ENCODE measurements at regions not wholly inside any gene's neighbourhood (a gene's known extent, or its start where the extent isn't known, plus 50 kb on each side); places are given as distances from the start of the nearest gene placed in this dataset.
"Not testable (repeated sequence)": the region's sequence is repeated elsewhere in the genome, so short reads cannot be mapped to it uniquely, and the experiment has no call there.

DNA sequence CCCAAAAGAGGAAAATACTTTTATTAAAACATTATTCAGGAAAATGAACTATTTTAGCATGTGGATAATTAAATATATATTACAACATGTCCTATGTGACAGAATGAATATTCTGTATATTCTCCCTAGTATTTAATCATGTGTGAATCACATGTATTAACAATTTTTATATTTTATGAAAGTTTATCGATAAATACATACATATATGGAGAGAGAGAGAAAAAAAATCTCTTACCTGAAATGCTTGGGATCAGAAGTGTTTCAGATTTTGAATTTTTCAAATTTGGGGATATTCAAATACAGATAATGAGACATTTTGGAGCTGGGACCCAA lies 228.6 kb upstream of the RBBP8 start:
- DNase-seq: no peak

DNA sequence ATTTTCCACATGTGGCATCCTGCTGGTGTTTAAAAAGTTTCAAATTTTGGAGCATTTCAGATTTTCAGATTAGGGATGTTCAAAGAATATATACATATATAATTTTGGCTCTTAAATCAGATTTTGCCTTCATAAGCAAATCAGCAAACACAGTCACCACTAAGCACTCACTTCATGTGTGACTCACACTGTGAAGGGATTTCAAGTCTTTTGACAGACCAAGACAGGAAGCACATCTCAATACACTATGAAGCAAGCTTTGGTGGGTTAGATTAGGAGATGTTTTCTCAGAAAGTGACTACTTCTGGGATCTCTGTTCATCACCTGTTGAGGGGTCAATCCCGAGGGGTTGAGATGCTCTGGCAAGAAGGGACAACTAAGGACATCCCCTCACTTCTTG lies 227.8 kb upstream of the RBBP8 start:
- DNase-seq: peak; percentile 6 to 47 (median 11)

DNA sequence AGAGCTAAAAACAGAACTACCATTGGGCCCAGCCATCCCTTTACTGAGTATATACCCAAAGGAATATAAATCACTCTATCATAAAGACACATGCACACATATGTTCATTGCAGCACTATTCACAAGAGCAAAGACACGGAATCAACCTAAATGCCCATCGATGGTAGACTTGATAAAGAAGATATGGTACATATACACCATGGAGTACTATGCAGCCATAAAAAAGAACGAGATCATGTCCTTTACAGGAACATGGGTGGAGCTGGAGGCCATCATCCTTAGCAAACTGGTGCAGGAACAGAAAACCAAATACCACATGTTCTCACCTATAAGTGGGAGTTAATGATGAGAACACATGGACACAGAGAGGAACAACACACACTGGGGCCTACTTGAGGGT lies 227.1 kb upstream of the RBBP8 start:
- DNase-seq: not testable (repeated sequence)

DNA sequence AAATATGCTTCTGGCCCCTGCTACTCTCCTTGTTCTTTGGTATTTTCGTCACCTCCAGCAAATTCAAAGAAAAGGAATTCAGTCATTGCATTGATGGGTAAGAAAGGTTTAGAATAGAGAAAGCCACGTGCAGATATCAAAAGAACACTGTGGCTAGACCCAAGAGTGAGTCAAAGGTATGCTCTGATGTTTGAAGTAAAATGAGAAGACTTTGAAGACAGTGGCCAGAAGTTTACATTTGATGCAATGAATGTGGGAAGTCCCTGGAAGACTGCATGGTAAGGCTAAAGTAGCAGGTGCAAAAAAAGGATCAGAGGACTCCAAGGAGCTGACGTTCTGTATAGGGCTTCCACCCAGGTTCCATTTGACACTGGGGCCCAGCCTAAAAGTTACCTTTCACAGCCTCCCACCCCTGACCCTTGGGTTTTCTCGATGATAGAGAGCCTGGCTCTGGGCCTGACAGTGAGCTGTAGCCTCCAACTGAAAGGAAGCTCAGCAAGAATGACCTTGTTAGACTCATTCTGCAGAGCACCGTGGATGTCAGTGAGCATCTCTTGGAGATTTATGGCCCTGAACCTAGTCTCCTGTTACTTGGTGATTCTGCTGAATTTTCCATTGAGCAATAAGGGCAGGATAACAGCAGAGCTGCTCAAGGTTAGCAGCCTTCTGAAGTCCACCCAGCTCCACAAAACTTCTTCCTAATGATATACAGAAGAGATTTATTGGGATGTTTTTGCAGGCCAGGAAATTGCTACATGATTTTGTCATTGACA lies 223.7 kb upstream of the RBBP8 start:
- no peak for DNase-seq

DNA sequence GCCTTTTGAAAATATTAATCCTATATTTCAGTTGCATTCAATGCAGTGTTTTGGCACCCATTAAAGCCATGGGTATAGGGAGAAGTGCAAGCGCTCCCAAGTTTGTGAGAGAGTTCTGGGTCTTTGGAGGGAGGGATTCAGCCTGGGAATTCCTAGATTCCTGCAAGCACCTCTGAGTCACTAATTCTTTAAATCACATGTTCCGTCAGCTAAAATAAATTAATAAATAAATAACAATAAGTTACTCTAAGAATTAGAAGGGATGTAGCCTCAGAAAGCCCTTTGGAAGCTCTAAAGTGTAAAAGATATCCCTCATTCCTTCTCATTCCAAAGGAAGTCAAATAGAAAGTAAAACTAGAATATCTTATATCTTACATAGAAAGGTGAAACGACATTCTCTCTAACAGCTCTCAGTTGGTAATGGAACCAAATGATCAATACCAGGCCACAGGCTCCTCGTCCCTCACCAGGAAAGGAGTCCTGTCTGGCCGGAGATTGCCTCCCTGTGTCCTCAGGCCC lies 222.4 kb upstream of the RBBP8 start:
- DNase-seq: no peak

DNA sequence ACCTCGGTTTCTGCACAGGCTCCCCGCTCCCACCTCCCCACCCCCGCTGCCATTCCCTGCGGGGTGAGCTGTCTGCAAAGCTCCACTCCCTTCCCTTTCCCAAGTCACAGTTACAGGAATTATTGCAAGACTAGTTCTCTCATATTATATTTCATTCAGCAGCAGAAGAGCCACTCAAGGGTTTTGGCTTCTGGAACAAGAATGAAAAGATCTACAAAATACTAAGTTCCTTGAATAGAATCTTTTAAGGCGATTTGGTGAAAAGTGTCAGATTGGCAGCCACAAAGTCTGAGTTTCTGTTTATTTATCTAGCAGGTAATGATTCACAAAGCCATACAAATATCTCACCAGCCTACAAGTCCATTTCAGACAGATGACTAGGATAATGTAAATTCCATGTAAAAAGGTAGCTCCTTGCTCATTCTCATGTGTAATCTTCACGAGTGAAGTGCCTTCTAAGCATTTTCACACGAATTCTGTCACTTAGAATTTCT lies 221.9 kb upstream of the RBBP8 start:
- no peak for DNase-seq

DNA sequence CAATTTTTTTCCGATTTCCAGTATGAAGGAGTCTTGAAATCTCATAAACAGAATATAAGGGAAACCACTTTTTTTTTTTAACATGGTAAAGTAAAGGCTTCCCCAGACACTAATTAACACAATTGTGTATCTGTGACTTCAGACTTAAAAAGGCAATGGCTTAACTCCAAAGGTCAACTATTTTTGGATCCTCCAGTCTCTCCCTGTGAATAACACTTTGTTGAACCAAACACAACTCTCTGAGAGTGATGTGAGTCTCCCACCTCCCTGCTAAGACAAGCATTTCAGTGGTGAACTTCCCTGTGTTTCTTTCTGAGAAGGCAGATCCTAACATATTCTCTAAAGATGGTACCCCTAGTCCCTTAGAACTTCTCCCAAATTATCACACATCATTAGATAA lies 219.6 kb upstream of the RBBP8 start:
- no peak for DNase-seq

DNA sequence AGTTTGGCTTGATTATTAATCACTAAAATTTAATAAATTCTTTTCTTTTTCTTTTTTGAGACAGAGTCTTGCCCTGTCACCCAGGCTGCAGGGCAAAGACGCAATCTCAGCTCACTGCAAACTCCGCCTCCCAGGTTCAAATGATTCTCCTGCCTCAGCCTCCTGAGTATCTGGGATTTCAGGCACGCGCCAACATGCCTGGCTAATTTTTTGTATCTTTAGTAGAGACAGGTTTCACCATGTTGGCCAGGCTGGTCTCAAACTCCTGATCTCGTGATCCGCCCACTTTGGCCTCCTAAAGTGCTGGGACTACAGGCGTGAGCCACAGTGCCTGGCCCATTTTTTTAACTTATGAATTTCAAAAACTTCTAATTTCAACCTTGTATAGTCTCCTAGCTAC lies 215.6 kb upstream of the RBBP8 start:
- not testable (repeated sequence) for DNase-seq

DNA sequence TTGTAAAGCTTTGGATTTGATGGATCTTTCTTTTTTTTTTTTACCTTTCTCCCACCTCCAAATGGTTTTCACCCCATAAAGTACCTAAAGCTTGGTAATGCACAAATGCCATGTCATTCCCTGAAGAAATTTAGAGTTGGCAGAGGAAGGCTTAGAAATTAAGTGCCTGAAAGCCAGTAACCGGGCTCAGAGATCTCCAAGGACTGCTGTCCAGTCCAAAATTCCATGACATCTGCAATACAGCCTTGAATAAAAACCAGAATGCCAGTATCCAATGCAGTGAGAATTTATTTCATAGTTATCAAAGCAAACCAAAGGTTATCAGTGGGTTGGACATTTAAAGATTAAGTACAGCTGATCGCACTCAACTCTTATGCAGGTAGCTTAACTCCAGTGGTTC lies 209.9 kb upstream of the RBBP8 start:
- no peak for DNase-seq

DNA sequence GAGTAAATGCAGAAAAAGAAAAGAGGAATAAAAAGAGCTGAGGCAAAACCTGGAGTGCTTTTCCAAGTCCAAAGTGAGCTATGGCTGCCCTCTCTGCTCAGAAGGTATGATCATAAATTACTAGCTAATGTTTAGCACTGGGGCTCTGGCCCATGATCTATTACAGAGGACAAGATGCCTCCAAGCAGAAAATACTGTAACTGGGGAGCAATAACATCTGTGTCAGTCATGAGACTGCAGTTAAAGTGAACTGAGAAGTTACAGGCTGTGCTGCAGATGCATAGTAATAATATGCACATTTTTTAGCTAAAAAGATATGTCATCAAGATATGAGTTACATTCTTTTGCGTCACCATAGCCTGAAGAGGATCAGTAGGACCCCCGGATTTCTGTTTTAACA lies 209.4 kb upstream of the RBBP8 start:
- DNase-seq: no peak

DNA sequence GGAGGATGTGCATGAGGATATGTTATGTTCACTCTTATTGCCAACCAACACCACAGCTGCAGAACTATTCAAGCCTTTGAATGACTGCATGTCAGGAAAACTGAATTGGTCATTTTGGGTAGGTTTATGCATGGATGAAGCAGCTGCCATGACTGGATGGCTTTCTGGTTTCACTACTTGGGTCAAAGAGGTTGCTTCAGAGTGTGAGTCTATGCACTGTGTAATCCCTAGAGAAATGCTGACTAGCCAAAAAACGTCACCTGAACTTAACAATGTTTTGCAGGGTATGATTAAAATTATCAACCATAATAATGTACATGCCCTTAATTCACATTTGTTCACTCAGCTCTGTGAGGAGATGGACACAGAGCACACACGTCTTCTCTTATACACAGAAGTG lies 206.7 kb upstream of the RBBP8 start:
- DNase-seq: no peak

DNA sequence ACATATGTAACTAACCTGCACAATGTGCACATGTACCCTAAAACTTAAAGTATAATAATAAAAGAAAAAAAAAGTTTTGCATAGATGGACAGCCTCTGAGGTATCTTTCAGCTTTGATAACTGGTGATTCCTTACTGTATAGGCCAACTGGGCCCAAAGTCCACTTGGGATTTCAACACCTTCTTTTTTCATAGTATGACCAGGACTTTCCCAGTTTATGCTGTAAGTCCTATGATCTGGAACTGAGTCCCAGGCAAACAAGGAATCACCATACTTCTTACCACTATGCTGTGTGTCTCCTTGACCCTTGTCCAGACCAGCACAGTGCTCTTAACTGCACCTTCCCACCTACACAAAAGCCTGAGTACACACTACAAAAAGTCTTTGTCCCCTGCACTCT lies 205.1 kb upstream of the RBBP8 start:
- no peak for DNase-seq

DNA sequence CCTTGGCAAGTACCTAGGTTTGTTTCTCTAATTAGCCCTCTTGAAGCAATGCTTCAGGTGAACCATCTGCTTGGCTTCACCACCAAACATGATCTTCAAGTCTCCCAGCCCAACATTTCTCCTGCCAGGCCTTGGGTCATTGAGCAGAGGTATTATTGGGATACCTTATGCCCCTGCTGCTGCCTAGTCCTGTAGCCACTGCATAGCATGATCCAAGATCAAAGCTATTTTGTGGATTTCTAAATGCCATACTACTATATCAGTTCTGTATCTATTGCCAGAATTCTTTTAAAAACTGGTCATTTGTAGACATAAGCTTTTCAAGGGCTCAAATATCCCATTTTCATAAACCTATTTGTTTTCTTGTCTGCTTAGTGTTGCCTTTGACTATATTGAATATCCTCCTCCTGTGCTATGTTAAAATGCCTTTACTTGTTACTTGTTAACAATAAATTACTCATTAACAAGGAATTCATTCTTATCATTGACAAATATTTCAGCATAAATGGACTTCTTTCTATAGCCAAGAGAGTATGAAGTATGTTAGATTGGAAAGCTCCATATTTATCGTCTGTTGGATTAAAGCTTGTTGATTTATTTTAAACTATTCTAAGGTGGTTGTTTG lies 204.5 kb upstream of the RBBP8 start:
- DNase-seq: no peak

DNA sequence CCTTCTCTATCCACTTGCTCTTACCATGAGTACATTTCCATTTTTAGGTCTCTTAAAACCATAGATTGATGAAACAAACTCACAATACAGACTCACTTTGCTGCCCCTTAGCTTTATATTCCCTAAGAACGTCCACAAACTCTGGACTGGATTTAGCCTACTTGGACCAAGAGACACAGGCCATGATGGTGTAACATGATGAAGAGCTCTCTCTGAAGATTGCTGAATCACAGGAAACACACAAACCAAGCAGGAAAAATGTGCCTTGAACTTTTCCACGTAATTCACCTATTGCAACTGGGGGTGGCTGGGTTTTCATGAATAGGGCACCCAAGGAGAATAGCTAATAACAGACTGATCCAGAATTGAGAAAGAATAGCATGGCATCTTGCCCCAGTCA lies 201.7 kb upstream of the RBBP8 start:
- no peak for DNase-seq

DNA sequence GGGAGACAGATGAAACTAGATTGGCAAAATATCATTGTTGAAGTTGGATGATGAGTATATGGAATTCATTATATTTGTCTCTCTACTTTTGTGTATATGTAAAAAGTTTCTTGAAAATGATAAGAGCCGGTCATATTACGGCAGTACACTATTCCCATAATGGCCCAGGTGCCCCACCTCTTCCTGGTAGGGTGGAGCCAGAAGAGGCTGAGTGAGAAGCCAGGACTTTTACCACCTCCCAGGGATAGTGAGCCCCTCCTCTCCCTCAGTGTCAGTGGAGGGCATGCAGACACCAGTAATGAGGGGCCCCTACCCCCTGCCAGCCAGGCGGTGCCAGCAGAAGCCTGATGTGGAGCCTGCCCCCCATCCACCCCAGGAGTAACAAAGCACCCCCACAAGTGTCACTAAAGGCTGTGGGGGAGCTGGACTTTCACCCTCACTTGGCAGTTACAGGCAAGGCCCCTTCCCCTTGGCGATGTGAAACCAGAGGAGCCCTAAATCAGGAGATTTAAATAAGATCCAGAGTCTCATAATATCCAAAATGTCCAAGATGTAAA lies 198.9 kb upstream of the RBBP8 start:
- DNase-seq: no peak

DNA sequence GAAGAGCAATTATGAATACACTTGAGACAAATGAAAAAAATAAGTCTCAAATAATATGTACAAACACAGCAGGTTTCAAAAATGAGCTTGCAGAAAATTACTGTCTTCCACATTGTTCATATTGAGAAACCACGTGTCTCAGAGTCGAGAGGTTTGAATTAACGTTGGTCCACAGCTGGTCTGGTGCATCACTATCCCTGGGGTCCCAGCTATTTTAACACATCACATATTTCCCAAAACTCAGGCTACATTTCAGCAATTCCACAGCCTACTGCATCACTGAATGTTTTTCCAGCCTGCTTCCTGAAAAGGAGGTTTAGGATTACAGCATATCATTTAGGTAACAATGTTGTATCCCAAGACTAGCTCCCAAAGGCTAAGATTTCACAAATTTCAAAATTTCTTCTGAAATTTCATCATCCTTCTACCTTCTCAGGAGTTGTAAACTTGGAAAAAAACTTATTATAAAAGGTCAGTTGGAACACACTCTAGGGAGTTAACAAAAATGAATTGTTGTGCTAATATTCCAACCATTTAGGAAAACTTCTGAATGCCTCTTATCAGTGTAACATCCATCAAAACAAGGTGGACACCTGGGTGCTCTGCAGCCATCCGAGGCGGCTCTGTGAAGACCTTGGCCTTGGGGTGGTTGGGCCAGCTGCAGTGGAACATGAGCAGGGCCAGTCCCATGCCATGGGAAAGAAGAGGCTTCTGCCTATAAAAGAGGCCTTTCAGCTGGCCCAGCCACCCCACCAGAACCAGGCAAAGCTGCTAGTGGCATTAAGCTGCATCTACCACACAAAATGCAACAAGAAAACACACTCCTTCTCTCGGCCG lies 198.1 kb upstream of the RBBP8 start:
- no peak for DNase-seq

DNA sequence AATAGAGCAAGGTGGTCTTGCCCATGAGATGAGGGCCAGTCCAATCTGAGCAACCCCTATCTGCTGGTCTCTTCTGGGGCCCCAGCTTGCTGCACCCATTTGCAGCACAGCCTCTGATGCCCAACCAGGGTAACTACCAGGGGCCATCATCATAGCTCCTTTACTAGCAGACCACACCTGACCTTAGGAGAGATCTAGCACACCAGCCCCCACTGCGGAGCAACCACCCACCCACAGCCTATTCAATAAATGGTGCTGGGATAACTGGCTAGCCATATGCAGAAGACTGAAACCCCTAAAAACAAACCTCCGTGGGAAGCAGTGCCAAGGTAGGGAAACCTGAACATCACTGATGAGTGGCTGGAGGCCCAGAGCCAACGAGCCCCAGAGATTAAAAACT lies 196.1 kb upstream of the RBBP8 start:
- DNase-seq: no peak

DNA sequence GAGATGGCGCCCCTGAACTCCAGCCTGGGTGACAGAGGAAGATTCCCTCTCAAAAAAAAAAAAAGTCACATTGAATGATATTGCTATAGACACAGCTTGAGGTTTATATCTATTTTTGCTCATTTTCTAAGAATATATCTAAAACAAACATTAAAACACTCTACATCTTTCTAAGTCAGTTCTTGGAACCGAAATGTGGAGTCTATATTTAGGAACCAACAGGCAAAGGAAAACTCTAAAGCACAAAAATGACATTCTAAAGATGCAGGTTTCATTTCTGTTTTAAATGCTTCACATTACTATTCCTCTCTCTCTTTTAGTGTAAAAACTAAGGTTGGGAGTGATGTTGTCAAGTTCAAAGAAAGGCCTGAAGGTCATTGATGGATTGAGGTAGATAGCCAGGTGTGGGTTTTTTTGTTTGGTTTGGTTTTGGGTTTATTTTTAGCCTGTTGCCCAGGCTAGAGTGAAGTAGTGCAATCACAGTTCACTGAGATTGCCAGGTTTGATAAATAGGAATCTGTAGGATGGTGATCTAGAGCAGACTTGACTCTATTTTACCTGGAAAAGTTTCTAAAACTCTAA lies 194.0 kb upstream of the RBBP8 start:
- DNase-seq: no peak

DNA sequence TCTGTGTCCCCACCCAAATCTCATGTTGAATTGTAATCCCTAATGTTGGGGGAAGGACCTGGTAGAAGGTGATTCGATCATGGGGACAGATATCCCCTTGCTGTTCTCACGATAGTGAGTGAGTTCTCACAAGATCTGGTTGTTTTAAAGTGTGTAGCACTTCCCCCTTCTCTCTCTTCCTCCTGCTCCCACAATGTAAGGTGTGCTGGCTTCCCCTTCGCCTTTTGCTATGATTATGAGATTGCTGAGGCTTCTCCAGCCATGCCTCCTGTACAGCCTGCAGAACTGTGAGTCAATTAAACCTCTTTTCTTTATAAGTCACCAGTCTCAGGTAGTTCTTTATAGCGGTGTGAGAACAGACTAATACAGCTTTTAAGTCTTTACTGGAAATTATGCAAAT lies 193.3 kb upstream of the RBBP8 start:
- DNase-seq: no peak

DNA sequence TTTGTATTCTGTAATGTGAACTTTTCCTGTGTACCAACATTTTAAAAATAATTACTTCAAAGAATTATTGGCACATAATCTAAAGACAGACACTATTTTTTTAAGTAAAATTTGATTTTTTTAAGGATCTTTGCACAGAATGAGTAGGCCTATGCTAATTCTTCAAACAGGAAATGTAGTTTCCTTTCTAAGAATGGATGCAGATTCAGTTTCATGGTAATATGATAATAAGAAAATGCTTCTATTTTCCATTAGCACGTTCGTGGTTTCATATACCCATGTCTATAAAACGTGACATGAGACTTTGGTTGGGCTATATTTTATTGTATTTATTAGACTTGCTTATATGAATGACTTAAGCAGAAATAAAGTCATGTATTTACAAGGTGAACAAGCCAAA lies 191.8 kb upstream of the RBBP8 start:
- no peak for DNase-seq

DNA sequence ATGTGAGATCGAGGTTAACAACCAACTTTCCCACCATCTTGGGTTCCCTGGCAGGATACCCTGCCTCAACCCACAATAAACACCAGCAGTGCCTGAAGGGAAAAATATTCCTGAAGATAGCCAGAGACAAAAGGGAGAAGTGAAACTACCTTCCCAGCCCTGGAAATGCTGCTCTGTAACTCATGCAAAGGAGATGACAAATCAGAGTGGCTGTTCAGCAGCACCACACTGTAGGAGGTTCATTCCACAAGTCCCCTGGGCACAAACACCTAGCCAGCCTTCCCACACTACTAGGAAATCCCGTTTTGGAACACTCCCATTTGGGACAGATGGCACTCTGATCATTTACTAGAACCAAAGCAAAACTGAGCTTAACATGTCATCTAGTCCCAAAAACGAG lies 190.7 kb upstream of the RBBP8 start:
- no peak for DNase-seq

DNA sequence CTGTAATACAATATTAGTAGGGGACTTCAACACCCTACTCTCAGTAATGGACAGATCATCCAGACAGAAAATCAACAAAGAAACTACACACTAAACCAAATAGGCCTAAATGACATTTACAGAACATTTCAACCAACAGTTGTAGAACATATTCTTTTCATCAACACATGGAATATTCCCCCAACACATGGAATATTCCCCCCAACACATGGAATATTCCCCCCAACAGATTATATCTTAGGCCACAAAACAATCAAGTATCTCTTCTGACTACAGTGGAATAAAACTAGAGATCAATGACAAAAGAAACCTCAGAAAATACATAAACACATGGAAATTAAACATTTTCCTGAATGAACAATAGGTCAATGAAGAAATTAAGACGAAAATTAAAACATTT lies 187.2 kb upstream of the RBBP8 start:
- DNase-seq: no peak

DNA sequence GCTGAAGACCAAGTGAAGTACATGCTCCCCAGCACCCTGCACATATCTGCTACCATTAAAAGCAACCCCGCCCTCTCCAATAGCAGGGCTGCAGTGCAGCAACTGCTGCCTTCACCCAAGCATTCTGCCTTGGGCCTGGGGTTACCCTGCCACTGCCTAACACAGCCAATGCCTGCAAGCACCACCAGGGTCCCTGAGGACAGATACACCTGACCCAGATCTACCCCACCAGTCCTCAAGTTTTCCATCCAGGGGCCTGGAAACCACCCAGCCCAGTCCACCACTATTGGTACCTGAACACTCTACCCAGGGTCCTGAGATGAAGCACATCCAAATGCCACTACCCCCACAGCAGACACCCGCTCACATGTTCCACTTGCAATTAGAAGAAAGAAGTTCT lies 181.1 kb upstream of the RBBP8 start:
- DNase-seq: no peak
